ENCODE measurements at regions not wholly inside any gene's neighbourhood (a gene's known extent, or its start where the extent isn't known, plus 50 kb on each side); places are given as distances from the start of the nearest gene placed in this dataset.
"Not testable (repeated sequence)": the region's sequence is repeated elsewhere in the genome, so short reads cannot be mapped to it uniquely, and the experiment has no call there.

- DNase-seq (ENCODE audit: low spot score); H3K27ac Mint-ChIP-seq; H3K4me3 Mint-ChIP-seq; H3K4me1 Mint-ChIP-seq (ENCODE audit: low read depth); intact Hi-C loops (cut with micrococcal nuclease); H3K27me3 Mint-ChIP-seq (ENCODE audit: insufficient read depth); H3K36me3 Mint-ChIP-seq (ENCODE audit: low read depth); H3K9me3 Mint-ChIP-seq: not testable (repeated sequence)
These were observed 4054.7 kb upstream of the TPTE start for GRCh38 chr21:6466707-6467106.

- H3K4me3 Mint-ChIP-seq; H3K27me3 Mint-ChIP-seq (ENCODE audit: insufficient read depth); intact Hi-C loops (cut with micrococcal nuclease); H3K36me3 Mint-ChIP-seq (ENCODE audit: low read depth); H3K9me3 Mint-ChIP-seq; DNase-seq (ENCODE audit: low spot score); H3K27ac Mint-ChIP-seq; H3K4me1 Mint-ChIP-seq (ENCODE audit: low read depth): not testable (repeated sequence)
These were observed 4054.1 kb upstream of the TPTE start for GRCh38 chr21:6467189-6467774.

- H3K4me1 Mint-ChIP-seq (ENCODE audit: low read depth); H3K4me3 Mint-ChIP-seq; intact Hi-C loops (cut with micrococcal nuclease); H3K9me3 Mint-ChIP-seq; H3K27ac Mint-ChIP-seq; DNase-seq (ENCODE audit: low spot score); H3K27me3 Mint-ChIP-seq (ENCODE audit: insufficient read depth); H3K36me3 Mint-ChIP-seq (ENCODE audit: low read depth): not testable (repeated sequence)
These were observed 4053.5 kb upstream of the TPTE start for GRCh38 chr21:6467907-6468306.

GRCh38 chr21:6468331-6468860, 4053.0 kb upstream of the TPTE start:
- H3K4me3 Mint-ChIP-seq; H3K9me3 Mint-ChIP-seq; DNase-seq (ENCODE audit: low spot score); intact Hi-C loops (cut with micrococcal nuclease); H3K36me3 Mint-ChIP-seq (ENCODE audit: low read depth); H3K4me1 Mint-ChIP-seq (ENCODE audit: low read depth); H3K27ac Mint-ChIP-seq; H3K27me3 Mint-ChIP-seq (ENCODE audit: insufficient read depth): not testable (repeated sequence)

GRCh38 chr21:6474250-6474968, 4047.0 kb upstream of the TPTE start:
- intact Hi-C loops (cut with micrococcal nuclease); H3K9me3 Mint-ChIP-seq: not testable (repeated sequence)

GRCh38 chr21:6481116-6481515, 4040.3 kb upstream of the TPTE start:
- H3K27me3 Mint-ChIP-seq (ENCODE audit: insufficient read depth); H3K9me3 Mint-ChIP-seq; intact Hi-C loops (cut with micrococcal nuclease); H3K36me3 Mint-ChIP-seq (ENCODE audit: low read depth); DNase-seq (ENCODE audit: low spot score); H3K27ac Mint-ChIP-seq; H3K4me3 Mint-ChIP-seq; H3K4me1 Mint-ChIP-seq (ENCODE audit: low read depth): not testable (repeated sequence)

More at GRCh38 chr21:6474250-6474968, 4047.0 kb upstream of the TPTE start:
- H3K27me3 Mint-ChIP-seq (ENCODE audit: insufficient read depth); DNase-seq (ENCODE audit: low spot score); H3K27ac Mint-ChIP-seq; H3K36me3 Mint-ChIP-seq (ENCODE audit: low read depth); H3K4me3 Mint-ChIP-seq; H3K4me1 Mint-ChIP-seq (ENCODE audit: low read depth): not testable (repeated sequence)

- H3K27ac Mint-ChIP-seq; H3K4me1 Mint-ChIP-seq (ENCODE audit: low read depth); H3K36me3 Mint-ChIP-seq (ENCODE audit: low read depth); DNase-seq (ENCODE audit: low spot score); H3K9me3 Mint-ChIP-seq; H3K27me3 Mint-ChIP-seq (ENCODE audit: insufficient read depth); H3K4me3 Mint-ChIP-seq; intact Hi-C loops (cut with micrococcal nuclease): not testable (repeated sequence)
These were observed 4038.8 kb upstream of the TPTE start for GRCh38 chr21:6482616-6483015.

GRCh38 chr21:6483645-6484044, 4037.7 kb upstream of the TPTE start:
- H3K9me3 Mint-ChIP-seq; H3K36me3 Mint-ChIP-seq (ENCODE audit: low read depth); intact Hi-C loops (cut with micrococcal nuclease); H3K27ac Mint-ChIP-seq; H3K4me1 Mint-ChIP-seq (ENCODE audit: low read depth); H3K4me3 Mint-ChIP-seq; DNase-seq (ENCODE audit: low spot score); H3K27me3 Mint-ChIP-seq (ENCODE audit: insufficient read depth): not testable (repeated sequence)

- H3K27me3 Mint-ChIP-seq (ENCODE audit: insufficient read depth); intact Hi-C loops (cut with micrococcal nuclease); DNase-seq (ENCODE audit: low spot score); H3K36me3 Mint-ChIP-seq (ENCODE audit: low read depth); H3K9me3 Mint-ChIP-seq; H3K27ac Mint-ChIP-seq; H3K4me1 Mint-ChIP-seq (ENCODE audit: low read depth); H3K4me3 Mint-ChIP-seq: not testable (repeated sequence)
These were observed 4034.6 kb upstream of the TPTE start for GRCh38 chr21:6486821-6487220.

GRCh38 chr21:6492691-6493090, 4028.7 kb upstream of the TPTE start:
- H3K9me3 Mint-ChIP-seq; H3K4me1 Mint-ChIP-seq (ENCODE audit: low read depth); H3K27ac Mint-ChIP-seq; H3K4me3 Mint-ChIP-seq; DNase-seq (ENCODE audit: low spot score); intact Hi-C loops (cut with micrococcal nuclease); H3K36me3 Mint-ChIP-seq (ENCODE audit: low read depth); H3K27me3 Mint-ChIP-seq (ENCODE audit: insufficient read depth): not testable (repeated sequence)

GRCh38 chr21:6493957-6494356, 4027.4 kb upstream of the TPTE start:
- H3K27ac Mint-ChIP-seq; H3K4me1 Mint-ChIP-seq (ENCODE audit: low read depth); H3K4me3 Mint-ChIP-seq; H3K9me3 Mint-ChIP-seq; DNase-seq (ENCODE audit: low spot score); H3K27me3 Mint-ChIP-seq (ENCODE audit: insufficient read depth); intact Hi-C loops (cut with micrococcal nuclease); H3K36me3 Mint-ChIP-seq (ENCODE audit: low read depth): not testable (repeated sequence)

- H3K4me3 Mint-ChIP-seq; DNase-seq (ENCODE audit: low spot score); H3K9me3 Mint-ChIP-seq; H3K27me3 Mint-ChIP-seq (ENCODE audit: insufficient read depth); H3K27ac Mint-ChIP-seq; H3K36me3 Mint-ChIP-seq (ENCODE audit: low read depth); H3K4me1 Mint-ChIP-seq (ENCODE audit: low read depth); intact Hi-C loops (cut with micrococcal nuclease): not testable (repeated sequence)
These were observed 4025.0 kb upstream of the TPTE start for GRCh38 chr21:6496356-6496755.

- DNase-seq (ENCODE audit: low spot score) = peak; percentile 26
- intact Hi-C loops (cut with micrococcal nuclease); H3K27me3 Mint-ChIP-seq (ENCODE audit: insufficient read depth); H3K4me1 Mint-ChIP-seq (ENCODE audit: low read depth); H3K27ac Mint-ChIP-seq; H3K9me3 Mint-ChIP-seq; H3K36me3 Mint-ChIP-seq (ENCODE audit: low read depth): not testable (repeated sequence)
- peak overlapping the region; percentile 51 for H3K4me3 Mint-ChIP-seq
These were observed 4022.7 kb upstream of the TPTE start for GRCh38 chr21:6498716-6499115.
